ENCODE measurements at regions not wholly inside any gene's neighbourhood (a gene's known extent, or its start where the extent isn't known, plus 50 kb on each side); places are given as distances from the start of the nearest gene placed in this dataset.
"Not testable (repeated sequence)": the region's sequence is repeated elsewhere in the genome, so short reads cannot be mapped to it uniquely, and the experiment has no call there.

DNA sequence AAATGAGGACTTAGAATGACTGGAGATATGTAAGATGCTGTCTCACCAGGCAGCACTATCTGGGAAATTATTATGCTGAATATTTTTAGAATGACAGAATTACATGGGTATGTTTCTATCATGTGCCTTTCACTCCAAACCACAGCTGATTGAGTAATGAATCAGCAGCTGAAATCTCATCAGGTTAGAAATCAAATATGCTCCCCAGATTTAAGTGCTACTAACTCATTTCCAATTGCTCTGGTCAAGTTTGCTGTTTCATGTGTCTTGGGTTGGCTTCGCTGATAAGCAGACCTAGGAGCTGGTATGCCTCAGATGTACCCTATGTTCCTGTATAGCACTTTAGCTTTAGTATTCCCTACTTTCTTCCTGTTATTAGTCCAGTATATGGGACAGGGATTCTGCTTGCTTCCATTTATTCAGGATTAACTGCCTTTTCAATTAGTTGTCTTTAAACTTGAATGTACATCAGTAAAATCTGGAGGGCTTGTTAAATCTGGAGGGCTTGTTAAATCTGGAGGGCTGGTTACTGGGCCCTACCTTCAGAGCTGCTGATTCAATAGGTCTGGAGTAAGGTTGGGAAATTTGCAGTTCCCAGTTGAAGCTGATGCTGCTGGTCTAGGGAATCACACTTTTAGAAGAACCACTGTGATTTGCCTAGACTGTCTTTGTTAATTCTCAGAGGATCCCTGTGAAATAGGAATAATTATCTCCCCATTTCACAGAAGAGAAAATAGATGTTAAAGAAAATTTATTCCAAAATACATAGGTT is 172.9 kb downstream of the DKK1 start:
- H3K4me3 ChIP-seq (ENCODE audit: low read depth, low read length): no peak overlapping the region
- TF ChIP-seq, protein P1, sequence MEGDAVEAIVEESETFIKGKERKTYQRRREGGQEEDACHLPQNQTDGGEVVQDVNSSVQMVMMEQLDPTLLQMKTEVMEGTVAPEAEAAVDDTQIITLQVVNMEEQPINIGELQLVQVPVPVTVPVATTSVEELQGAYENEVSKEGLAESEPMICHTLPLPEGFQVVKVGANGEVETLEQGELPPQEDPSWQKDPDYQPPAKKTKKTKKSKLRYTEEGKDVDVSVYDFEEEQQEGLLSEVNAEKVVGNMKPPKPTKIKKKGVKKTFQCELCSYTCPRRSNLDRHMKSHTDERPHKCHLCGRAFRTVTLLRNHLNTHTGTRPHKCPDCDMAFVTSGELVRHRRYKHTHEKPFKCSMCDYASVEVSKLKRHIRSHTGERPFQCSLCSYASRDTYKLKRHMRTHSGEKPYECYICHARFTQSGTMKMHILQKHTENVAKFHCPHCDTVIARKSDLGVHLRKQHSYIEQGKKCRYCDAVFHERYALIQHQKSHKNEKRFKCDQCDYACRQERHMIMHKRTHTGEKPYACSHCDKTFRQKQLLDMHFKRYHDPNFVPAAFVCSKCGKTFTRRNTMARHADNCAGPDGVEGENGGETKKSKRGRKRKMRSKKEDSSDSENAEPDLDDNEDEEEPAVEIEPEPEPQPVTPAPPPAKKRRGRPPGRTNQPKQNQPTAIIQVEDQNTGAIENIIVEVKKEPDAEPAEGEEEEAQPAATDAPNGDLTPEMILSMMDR (IDR thresholded peaks at IDR 0.05; ENCODE audit: low read depth, low read length): no peak

DNA sequence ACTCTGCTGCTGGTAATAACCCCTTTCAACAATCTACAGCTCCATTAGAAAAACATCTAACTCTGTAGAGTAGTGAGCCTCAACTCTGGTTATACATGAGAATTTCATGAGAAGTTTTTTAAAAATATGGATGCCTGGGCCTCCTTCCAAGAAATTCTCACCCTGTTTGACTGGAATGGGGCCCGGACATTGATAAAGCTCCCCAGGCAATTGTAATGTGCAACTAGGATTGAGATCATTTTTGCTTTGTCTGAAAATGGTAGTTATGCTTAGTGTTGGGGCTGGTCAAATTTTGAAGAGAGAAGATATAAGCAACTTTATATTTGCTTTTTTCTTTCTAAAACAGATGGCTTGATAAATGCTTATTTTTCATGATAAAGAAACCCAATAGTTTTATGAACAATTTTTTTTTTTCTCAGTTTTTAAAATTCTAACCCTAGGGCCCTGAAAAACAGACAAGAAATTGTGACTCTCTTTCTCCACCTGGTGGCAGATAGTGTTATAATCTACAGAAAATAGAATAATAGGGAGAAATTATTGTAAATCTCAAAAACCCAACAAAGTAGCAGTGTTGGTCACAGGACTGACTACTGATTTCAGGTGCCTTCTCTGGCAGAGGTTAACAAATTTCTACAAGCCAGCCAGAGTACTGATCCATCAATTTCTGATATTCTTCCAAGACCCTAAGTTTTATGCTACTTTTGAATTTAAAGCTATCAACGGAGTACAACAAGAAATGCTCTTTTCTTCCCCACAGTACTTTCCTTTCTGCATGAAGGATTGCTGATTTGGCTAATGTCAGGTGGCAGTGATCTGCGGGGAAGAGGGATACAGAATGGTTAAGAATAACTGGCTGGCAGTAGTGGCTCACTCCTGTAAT is 174.8 kb downstream of the DKK1 start:
- TF ChIP-seq, protein P1 (IDR thresholded peaks at IDR 0.05; ENCODE audit: low read depth, low read length): peak; percentile 19; the same call in 1 of the 2 replicates
- no peak overlapping the region for H3K4me3 ChIP-seq (ENCODE audit: low read depth, low read length)

DNA sequence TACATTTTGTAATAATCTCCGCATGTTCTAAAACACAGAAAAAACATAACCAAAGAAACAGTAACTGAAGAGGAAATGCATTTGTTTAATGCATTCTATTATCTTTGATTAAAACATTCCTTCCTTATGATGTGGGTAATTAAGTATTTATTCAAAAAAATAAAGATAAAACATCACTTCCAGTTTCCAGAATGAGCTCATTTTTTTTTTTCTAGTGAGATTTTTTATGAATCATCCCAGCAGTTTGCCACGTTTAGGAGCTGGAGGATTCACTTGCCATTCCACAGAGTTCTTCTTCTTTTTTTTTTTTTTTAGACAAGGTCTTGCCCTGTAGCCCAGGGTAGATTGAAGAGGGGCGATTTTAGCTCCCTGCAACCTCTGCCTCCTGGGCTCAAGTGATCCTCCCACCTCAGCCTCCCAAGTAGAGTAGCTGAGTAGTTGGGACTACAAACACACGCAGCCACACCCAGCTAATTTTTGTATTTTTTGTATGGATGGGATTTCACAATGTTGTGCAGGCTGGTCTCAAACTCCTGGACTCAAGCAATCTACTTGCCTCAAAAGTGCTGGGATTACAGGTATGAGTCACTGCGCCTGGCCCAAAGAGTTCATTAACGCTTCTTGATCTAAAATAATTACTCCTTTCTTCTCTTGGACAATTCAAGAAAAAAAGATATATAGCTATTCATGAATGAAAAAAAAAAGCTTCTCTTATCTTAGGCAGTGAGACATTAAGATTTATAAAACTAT is 177.3 kb downstream of the DKK1 start:
- TF ChIP-seq, protein P1 (IDR thresholded peaks at IDR 0.05; ENCODE audit: low read depth, low read length): no peak

DNA sequence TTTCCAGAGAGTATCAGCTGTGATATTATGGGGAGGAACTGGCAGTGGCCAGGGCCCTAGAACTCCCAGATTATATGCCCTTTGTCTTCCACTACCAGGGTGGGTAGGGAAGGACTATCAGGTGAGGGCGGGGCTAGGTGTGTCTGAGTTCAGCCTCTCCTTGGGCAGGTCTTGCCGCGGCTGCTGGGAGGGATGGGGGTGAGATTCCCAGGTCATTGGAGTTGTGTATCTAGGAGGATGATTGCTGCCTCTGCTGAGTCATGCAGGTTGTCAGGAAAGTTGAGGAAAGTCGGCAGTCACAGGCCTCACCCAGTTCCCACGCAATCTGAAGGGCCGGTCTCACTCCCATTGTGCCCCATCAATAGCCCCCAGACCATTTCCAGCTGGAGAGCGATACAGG is 185.2 kb downstream of the DKK1 start:
- no peak overlapping the region for H3K4me3 ChIP-seq (ENCODE audit: low read depth, low read length)
- TF ChIP-seq, protein P1 (IDR thresholded peaks at IDR 0.05; ENCODE audit: low read depth, low read length): no peak

More for the DNA sequence above, 177.3 kb downstream of the DKK1 start:
- no peak overlapping the region for H3K4me3 ChIP-seq (ENCODE audit: low read depth, low read length)

DNA sequence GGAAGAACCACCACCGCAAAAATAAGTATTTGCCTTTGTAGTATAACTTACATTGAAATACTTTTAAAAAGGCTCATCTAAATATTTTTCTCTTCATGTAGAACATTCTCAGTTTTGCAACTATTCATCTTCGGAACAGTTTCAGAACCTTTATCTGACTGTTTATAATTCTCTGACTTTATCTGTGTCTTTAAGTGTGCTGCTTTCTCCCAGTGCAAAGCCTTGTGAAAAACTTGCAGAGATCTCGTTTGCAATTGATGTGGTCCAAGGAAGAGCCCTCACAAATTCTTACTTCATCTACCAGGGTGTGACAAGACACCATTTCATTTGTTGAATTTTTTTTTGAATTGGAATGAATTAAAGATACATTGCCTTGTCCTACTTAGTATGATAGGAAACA is 186.4 kb downstream of the DKK1 start:
- TF ChIP-seq, protein P1 (IDR thresholded peaks at IDR 0.05; ENCODE audit: low read depth, low read length): no peak
- no peak overlapping the region for H3K4me3 ChIP-seq (ENCODE audit: low read depth, low read length)

DNA sequence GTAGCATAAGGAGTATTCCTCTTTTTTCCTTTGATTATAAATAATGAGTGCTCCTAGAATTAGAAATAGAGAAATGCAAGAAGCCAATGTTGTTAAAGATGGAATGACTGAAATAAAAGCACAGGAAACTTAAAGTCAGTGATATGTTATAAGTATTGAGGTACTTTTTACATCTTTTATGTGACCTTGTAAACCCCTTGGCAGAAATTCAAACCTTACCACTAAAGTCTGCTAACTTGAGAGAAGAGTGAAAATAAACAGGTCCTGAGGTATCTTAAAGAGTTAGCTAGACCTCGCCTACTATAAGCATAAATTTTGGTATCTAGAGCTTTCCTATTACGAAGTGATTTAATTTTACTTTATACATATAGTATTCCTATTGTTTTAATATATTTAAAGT is 188.2 kb downstream of the DKK1 start:
- no peak overlapping the region for H3K4me3 ChIP-seq (ENCODE audit: low read depth, low read length)
- TF ChIP-seq, protein P1 (IDR thresholded peaks at IDR 0.05; ENCODE audit: low read depth, low read length): no peak

DNA sequence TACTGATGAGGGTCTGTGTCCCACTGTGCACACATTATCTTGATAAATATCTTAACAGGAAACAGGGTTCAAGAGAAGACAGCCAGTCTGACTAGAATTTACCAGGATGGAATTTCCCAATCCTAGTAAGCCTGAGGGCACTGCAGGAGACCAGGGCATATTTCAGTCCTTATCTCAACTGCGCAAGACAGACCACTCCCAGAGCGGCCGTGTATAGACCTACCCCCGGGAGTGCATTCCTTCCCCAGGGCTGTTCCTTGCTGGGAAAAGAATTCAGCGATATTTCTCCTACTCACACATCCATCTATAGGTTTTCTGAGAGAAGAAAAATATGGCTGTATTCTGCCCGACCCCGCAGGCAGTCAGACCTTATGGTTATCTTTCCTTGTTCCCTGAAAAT is 191.3 kb downstream of the DKK1 start:
- H3K4me3 ChIP-seq (ENCODE audit: low read depth, low read length): not testable (repeated sequence)
